GM03348 (cell line): ENCODE measurements at regions not wholly inside any gene's neighbourhood (a gene's known extent, or its start where the extent isn't known, plus 50 kb on each side); places are given as distances from the start of the nearest gene placed in this dataset.

Source experiments
- DNase-seq: peaks from one replicate; pipeline ENCODE4 v3.0.0; 2012; ENCODE audit warnings: low spot score

- no peak for DNase-seq
Observed at GRCh38 chr3:110542552-110543150, 529.0 kb upstream of the NECTIN3 start.

DNA sequence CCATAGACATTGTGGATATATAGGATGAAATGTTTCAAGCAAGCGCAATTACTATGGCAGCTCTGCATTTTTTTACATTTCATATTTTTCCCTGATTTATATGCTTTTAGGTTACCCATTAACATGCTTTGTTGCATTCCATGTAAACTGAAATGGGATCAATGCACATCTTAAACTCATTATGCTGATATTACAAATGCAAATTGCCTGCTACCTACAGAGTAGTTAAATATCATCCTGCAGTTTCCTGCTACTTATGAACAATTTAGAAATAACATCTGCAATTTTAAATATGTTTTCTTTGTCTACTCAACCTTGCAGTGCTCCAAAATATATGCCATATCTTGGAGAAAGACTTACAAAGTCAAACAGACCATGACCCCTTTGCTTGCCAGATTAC is 526.9 kb upstream of the NECTIN3 start:
- no peak for DNase-seq

DNA sequence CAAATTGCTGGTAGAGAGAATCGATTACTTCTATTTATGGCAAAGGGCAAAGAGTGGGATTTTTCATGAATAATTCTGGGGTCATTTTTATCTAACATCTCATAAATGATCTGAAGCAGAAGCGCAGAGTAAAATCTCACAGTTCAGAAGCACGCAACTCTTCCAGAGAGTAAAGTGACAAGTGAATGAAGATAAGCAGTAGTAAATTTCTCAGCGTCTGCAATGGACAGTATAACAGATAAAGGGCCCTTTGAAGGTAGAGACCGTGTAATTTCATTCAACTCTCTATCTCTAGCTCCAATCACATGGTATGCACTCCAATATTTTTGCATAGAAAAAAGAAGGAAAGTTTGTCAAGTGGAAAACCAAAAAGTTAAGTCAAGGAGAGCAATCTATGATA is 521.1 kb upstream of the NECTIN3 start:
- DNase-seq = no peak

DNA sequence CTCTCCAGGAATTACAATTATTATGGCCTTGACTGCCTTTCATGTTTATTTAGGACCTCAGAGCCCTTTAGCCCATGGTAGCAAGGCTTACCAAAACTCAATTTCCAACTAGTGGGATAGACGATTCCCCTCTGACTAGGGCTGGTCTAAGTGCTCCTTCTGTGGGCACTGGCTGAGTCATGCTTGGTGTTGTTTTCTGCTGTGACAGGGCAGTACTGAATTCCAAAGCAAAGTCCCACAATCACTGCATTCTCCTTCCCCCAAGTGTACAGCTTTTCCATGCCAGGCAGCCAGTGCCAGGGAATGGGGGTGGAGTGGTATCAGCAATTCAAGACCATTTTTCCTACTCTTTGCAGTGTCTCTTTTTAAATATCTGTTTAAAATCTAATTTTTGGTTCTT is 509.0 kb upstream of the NECTIN3 start:
- DNase-seq = no peak

GRCh38 chr3:110564674-110565073 is 506.9 kb upstream of the NECTIN3 start:
- DNase-seq = no peak

GRCh38 chr3:110567029-110567428 is 504.6 kb upstream of the NECTIN3 start:
- no peak for DNase-seq

GRCh38 chr3:110568246-110568645 is 503.4 kb upstream of the NECTIN3 start:
- DNase-seq = peak; percentile 66

GRCh38 chr3:110569073-110569472 is 502.5 kb upstream of the NECTIN3 start:
- no peak for DNase-seq

GRCh38 chr3:110575702-110576101 is 495.9 kb upstream of the NECTIN3 start:
- DNase-seq = no peak

- peak; percentile 71 for DNase-seq
Observed at GRCh38 chr3:110576960-110577359, 494.7 kb upstream of the NECTIN3 start.

DNA sequence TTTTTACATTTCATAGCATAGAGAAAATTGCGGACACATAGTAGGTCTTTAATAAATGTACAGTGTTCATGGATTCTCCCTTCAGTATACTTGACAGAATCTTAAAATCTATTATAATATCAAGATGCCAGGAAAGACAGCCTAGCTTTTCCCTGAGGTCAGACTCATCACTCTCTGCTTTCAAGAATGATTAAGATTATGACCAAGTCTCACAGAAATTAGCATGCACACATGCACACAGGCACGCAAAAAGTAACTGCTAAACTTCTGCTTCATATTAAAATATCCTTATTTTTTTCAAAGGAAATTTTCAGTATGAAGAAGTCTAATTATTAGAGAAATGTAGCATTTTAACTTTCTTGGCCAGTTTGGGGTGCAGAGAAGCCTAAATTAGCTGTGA is 493.8 kb upstream of the NECTIN3 start:
- DNase-seq = no peak

GRCh38 chr3:110579840-110580550 is 491.6 kb upstream of the NECTIN3 start:
- DNase-seq = peak; percentile 32

DNA sequence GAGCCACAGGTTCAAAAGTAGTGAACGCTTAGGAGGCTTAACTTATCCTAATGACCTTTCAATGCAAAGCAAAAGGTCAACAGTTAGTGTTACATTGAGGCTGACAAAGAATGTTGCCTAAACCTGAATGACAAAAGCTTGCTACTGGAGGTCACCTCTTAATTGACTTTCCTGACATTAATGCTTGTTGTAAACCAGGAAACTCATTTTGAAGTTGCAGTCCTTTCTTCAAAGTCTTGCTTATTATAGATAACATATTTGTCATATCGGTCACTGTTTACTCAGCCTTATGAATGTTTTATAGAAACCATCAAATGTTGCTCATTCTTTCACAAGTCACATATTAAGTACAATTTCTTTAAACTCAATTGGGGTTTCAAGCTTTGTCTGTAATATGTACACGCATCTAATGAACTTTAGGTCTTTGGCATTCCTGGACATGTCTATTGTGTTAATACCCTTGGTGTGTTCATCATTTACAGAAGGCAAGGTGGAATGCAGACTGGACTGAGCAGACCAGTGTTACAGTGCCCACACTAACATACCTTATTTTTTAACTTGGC is 488.2 kb upstream of the NECTIN3 start:
- no peak for DNase-seq

DNA sequence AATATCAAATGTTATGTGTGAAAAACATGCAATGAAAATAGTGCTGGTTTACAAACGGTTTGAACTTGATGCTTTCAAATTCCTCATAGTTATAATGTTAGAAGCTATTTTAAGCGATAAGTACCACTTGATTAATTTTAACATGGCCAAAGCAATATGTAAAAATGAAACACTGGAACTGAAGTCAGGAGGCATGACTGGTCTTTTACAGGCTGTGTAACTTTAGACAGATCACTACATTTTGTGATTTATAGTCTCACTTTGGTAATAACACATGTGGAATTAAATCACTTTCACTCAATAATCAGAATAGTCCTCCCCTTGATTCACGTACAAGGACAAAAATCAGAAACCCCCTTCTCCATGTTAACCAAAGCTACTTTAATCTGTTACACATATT is 482.7 kb upstream of the NECTIN3 start:
- DNase-seq = no peak

- DNase-seq = no peak
Observed at GRCh38 chr3:110589341-110589740, 482.3 kb upstream of the NECTIN3 start.

DNA sequence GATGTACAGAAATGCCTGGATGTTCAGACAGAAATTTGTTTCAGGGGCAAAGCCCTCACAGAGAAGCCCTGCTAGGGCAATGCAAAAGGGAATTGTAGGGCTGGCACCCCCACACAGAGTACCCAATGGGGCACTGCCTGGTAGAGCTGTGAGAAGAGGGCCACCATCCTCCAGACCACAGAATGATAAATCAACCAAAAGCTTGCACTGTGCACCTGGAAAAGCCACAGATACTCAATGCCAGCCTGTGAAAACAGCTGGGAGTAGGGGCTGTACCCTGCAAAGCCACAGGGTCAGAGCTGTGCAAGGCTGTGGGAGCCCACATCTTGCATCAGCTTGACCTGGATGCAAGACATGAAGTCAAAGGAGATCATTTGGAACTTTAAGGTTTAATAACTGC is 477.9 kb upstream of the NECTIN3 start:
- DNase-seq = no peak

DNA sequence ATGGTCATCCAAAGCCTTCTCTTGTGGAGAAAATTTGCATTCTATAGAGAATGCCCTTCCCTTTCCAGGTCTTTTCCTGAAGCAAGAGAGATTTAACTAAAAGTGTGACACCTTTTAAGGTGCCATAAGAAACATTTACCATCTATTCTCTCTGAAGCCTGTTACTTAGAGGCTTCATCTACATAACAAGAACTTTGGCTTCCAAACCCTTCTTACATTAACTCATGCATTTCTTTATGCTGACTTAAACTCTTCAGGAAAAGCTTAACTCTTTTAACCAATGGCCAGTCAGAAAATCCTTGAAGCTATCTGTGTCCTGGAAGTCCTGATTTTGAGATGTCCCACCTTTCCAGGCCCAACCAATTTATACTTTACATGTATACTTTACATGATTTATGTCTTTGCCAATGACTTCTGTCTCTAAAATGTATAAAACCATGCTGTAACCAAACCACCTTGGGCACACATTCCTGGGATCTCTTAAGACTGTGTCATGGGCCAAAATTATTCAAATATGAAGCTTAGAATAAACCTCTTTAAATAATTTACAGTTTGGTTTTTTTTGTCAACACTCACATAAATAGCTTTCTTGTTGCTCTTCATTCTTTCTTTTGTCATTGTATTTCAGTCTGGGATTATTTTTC is 472.6 kb upstream of the NECTIN3 start:
- peak; percentile 31 for DNase-seq

DNA sequence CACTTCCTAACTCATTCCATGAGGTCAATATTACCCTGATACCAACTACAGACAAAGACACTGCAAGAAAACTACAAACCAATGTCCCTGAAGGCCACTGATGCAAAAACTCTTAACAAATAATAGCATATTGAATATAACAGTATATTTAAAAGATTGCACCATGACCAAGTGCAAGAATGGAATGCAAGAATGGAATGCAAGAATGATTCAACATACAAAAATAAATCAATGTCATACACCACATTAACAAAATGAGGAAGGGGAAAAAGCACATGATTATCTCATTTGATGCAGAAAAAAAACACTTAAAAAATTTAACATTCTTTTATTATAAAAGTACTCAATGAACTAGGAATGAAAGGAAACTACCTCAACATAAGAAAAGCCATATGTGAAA is 463.1 kb upstream of the NECTIN3 start:
- DNase-seq = peak; percentile 22

- no peak for DNase-seq
Observed at GRCh38 chr3:110612045-110612444, 459.6 kb upstream of the NECTIN3 start.

DNA sequence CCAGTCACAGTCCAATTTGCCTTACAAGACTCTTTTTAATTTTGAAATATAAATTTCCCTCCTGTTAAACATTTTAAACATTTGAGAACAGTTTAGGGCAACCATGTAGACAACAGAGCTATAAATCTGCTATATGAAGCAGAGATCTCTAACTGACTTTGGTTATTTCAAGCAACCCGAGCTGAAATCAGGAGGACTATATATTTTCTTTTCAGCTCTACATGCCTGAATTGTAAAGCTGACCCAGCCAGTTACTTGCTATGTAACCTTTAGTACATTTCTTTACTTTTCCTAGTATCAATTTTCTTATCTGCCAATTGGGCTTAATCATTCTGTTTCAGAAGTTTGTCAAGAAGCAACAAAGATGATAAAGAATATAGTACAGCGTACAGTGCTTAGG is 457.4 kb upstream of the NECTIN3 start:
- DNase-seq = no peak

GRCh38 chr3:110615454-110615853 is 456.2 kb upstream of the NECTIN3 start:
- no peak for DNase-seq

- no peak for DNase-seq
Observed at GRCh38 chr3:110618512-110619226, 452.9 kb upstream of the NECTIN3 start.

DNA sequence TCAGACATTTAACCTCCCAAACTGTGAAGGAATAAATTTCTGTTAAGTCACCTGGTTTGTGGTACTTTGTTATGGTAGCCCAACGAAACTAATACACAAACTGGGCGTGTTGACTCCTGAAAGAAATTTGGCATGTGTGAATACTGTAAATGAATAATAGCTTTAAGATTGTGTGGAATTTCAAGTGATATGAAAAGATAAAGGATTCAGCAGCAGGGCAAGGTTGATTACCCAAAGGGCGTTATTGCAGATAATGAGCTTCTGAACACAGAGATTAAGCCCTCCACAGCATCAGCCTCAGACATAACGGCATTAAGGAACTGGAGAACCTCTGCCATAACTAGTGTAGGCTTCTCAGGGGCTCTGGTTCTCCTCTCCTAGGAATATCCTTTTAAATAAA is 451.5 kb upstream of the NECTIN3 start:
- no peak for DNase-seq
